A673 (cell line): ENCODE measurements at regions not wholly inside any gene's neighbourhood (a gene's known extent, or its start where the extent isn't known, plus 50 kb on each side); places are given as distances from the start of the nearest gene placed in this dataset.

Experiments
- BruUV-seq: library from RNA; stranded (reverse); fragments of 400-500 nt; replicated peaks from 2 replicates; lab custom pipeline; 2021; lab: Mats Ljungman, UMichigan
- CTCF ChIA-PET: fragments of 300-600 bp; sonication (Branson Sonifier 250); formaldehyde crosslinking; loops from one replicate; lab custom pipeline; 2022; ENCODE audit warnings: antibody characterized with exemption; lab: Charles Lee
- POLR2A ChIA-PET: fragments of 300-600 bp; sonication (Branson Sonifier 250); formaldehyde crosslinking; loops from one replicate; lab custom pipeline; 2022; ENCODE audit warnings: antibody characterized with exemption; ENCODE audit not compliant: low non-redundant PET; lab: Charles Lee
- DNase-seq: peaks from one replicate; pipeline ENCODE4 v3.0.0-alpha.2; 2015; ENCODE audit warnings: low spot score
- H3K27ac ChIP-seq: fragments of 200-600 bp; sonication (generic); 2 replicates; pipeline ENCODE4 v1.5.1; 2016; ENCODE audit warnings: mixed run types, low read depth, mild to moderate bottlenecking, mixed read lengths, antibody characterized with exemption, low read length; ENCODE audit not compliant: poor library complexity, severe bottlenecking
- H3K27me3 ChIP-seq: fragments of 200-600 bp; sonication (generic); replicated peaks from 2 replicates; pipeline ENCODE4 v1.6.1; 2017; ENCODE audit warnings: mixed run types, low read depth, mild to moderate bottlenecking, mixed read lengths, antibody characterized with exemption, low read length; ENCODE audit not compliant: insufficient read depth, poor library complexity
- H3K36me3 ChIP-seq: fragments of 200-600 bp; sonication (generic); 2 replicates; pipeline ENCODE4 v1.6.1; 2016; ENCODE audit warnings: mixed run types, mild to moderate bottlenecking, mixed read lengths, antibody characterized with exemption, low read length; ENCODE audit not compliant: insufficient read depth, poor library complexity, severe bottlenecking
- H3K4me1 ChIP-seq: fragments of 200-600 bp; sonication (generic); 2 replicates; pipeline ENCODE4 v1.6.1; 2017; ENCODE audit warnings: mixed run types, mild to moderate bottlenecking, mixed read lengths, antibody characterized with exemption, low read length; ENCODE audit not compliant: insufficient read depth, poor library complexity, severe bottlenecking
- H3K4me3 ChIP-seq: fragments of 200-600 bp; sonication (generic); 2 replicates; pipeline ENCODE4 v1.5.1; 2016; ENCODE audit warnings: low read depth, mixed run types, mild to moderate bottlenecking, mixed read lengths, low read length; ENCODE audit not compliant: poor library complexity, severe bottlenecking
- H3K9me3 ChIP-seq: fragments of 200-600 bp; sonication (generic); 2 replicates; pipeline ENCODE4 v1.6.1; 2016; ENCODE audit warnings: mixed run types, low read depth, mild to moderate bottlenecking, mixed read lengths, antibody characterized with exemption, low read length; ENCODE audit not compliant: poor library complexity, severe bottlenecking
- EZH2 ChIP-seq: fragments of 200-600 bp; sonication (generic); IDR thresholded peaks from 2 replicates; pipeline ENCODE4 v1.6.1; 2017; ENCODE audit warnings: borderline replicate concordance, low read depth, mild to moderate bottlenecking, mixed read lengths, antibody characterized with exemption, low read length; ENCODE audit not compliant: poor library complexity, severe bottlenecking
- intact Hi-C: fragments of 100-400 bp; cut with micrococcal nuclease; formaldehyde crosslinking; loops from one replicate; pipeline ENCODE4 v1.10.0; 2022; ENCODE audit not compliant: unreplicated experiment
- TF ChIP-seq, protein P1 (sequence below): fragments of 300-800, 200-600 bp; sonication (generic); conservative IDR thresholded peaks from 2 replicates; pipeline ENCODE4 v1.5.1; 2017; ENCODE audit warnings: low read depth, mild to moderate bottlenecking, antibody characterized with exemption, low read length, moderate library complexity, mixed read lengths

DNA sequence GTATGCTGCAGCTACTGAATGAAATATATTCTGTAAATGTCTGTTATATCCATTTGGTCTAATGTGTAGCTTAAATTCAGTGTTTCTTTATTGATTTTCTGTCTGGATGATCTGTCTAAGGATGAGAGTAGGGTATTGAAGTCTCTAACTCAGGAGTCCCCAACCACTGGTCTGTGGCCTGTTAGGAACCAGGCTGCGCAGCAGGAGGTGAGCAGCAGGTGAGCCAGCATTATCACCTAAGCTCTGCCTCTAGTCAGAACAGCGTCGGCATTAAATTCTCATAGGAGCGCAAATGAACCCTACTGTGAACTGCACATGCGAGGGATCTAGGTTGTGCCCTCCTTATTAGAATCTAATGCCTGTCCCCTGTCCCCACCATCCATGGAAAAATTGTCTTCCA lies 329.7 kb upstream of the RGS6 start:
- H3K27ac ChIP-seq = no peak overlapping the region
- ChIA-PET CTCF (no interaction called here), POLR2A (no interaction called here)
- H3K27me3 ChIP-seq = no peaks in the 10 kb centered on the region
- intact Hi-C loops = no loop called here
- TF ChIP-seq EZH2 = no peak
- TF ChIP-seq, protein P1, sequence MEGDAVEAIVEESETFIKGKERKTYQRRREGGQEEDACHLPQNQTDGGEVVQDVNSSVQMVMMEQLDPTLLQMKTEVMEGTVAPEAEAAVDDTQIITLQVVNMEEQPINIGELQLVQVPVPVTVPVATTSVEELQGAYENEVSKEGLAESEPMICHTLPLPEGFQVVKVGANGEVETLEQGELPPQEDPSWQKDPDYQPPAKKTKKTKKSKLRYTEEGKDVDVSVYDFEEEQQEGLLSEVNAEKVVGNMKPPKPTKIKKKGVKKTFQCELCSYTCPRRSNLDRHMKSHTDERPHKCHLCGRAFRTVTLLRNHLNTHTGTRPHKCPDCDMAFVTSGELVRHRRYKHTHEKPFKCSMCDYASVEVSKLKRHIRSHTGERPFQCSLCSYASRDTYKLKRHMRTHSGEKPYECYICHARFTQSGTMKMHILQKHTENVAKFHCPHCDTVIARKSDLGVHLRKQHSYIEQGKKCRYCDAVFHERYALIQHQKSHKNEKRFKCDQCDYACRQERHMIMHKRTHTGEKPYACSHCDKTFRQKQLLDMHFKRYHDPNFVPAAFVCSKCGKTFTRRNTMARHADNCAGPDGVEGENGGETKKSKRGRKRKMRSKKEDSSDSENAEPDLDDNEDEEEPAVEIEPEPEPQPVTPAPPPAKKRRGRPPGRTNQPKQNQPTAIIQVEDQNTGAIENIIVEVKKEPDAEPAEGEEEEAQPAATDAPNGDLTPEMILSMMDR = no peak
- H3K4me1 ChIP-seq = no peaks in the 10 kb centered on the region
- no peak overlapping the region for H3K4me3 ChIP-seq
- H3K36me3 ChIP-seq = peaks cover 10% of the 10 kb centered on the region
- DNase-seq = no peak
- peaks cover 17% of the 10 kb centered on the region for H3K9me3 ChIP-seq
- BruUV-seq = no TSS peak

DNA sequence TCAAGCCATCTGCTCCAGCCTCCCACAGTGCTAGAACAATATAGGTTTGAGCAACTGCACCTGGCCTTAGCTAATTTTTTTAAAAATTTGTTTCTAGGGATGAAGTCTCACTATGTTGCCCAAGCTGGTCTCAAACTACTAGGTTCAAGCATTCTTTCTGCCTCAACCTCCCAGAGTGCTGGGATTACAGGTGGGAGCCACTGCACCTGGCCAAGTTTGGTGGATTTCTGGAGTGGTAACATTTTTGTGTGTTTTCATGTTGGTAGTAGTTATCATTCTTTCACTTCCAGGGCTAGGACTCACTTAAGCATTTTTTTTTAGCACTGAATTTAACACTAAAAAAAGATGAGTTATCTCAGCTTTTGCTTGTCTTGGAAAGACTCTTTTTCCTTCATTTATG lies 328.0 kb upstream of the RGS6 start:
- CTCF ChIA-PET = no interaction called here
- intact Hi-C loops = no loop called here
- H3K36me3 ChIP-seq = peaks cover 10% of the 10 kb centered on the region
- TF ChIP-seq, protein P1 = no peak
- TF ChIP-seq EZH2 = no peak
- H3K4me1 ChIP-seq = no peaks in the 10 kb centered on the region
- no TSS peak for BruUV-seq
- no peak overlapping the region for H3K27ac ChIP-seq
- POLR2A ChIA-PET = no interaction called here
- H3K4me3 ChIP-seq = no peak overlapping the region
- H3K27me3 ChIP-seq = no peaks in the 10 kb centered on the region
- DNase-seq = no peak
- H3K9me3 ChIP-seq = peaks cover 17% of the 10 kb centered on the region

DNA sequence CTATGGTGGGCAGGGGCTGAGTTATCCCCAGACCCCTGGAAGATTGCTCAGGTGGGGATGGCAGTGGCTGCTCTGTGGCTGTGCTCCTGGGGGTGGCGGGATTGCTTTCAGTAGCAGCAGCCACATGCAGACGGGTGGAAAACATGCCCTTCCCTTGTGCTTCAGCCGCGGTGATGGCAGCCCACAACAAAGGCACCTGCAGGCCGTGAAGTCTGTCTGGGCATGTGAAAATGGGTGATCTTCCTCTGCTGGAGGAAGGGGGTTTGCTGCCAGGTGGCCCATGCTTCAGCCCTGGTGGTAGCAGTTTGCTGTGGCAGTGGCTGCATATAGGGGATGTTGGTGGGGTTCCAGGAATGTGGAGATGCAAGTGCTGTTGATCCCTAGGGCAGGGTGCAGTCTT lies 326.2 kb upstream of the RGS6 start:
- BruUV-seq = no TSS peak
- Histone ChIP-seq H3K36me3 (no peaks in the 10 kb centered on the region), H3K9me3 (peaks cover 2% of the 10 kb centered on the region), H3K27me3 (no peaks in the 10 kb centered on the region), H3K4me1 (peaks cover 16% of the 10 kb centered on the region), H3K4me3 (no peak overlapping the region), H3K27ac (no peak overlapping the region)
- DNase-seq = no peak
- ChIA-PET CTCF (no interaction called here), POLR2A (no interaction called here)
- TF ChIP-seq EZH2 = no peak
- intact Hi-C loops = no loop called here

DNA sequence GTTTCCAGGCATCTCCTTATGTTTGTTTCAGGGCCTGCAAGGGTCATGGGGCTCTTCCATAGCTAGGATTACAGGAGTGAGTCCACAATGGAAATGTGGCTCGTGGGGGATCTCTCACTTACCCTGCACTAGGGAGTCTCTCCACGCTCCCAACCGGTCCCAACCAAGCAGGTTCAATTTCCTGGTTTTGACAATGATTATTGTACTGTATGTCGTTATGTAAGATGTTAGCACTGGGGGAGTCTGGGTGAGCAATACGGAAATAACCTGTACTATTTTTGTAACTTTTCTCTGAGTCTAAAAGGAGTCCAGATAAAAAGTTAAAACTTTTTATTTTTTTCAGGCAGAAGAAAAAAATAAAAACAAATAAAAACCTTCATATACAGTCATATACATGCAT lies 325.7 kb upstream of the RGS6 start:
- no peak overlapping the region for H3K27ac ChIP-seq
- no peaks in the 10 kb centered on the region for H3K36me3 ChIP-seq
- DNase-seq = no peak
- no peaks in the 10 kb centered on the region for H3K9me3 ChIP-seq
- ChIA-PET POLR2A (no interaction called here), CTCF (no interaction called here)
- H3K4me1 ChIP-seq = peaks cover 17% of the 10 kb centered on the region
- H3K27me3 ChIP-seq = no peaks in the 10 kb centered on the region
- BruUV-seq = no TSS peak
- H3K4me3 ChIP-seq = no peak overlapping the region
- no peak for TF ChIP-seq EZH2
- TF ChIP-seq, protein P1 = no peak
- intact Hi-C loops = no loop called here
